Activated CD4-positive, alpha-beta T cell treated with anti-CD3 and anti-CD28 coated beads for 4 hours (primary cell): ENCODE measurements at regions not wholly inside any gene's neighbourhood (a gene's known extent, or its start where the extent isn't known, plus 50 kb on each side); places are given as distances from the start of the nearest gene placed in this dataset.
"Not testable (repeated sequence)": the region's sequence is repeated elsewhere in the genome, so short reads cannot be mapped to it uniquely, and the experiment has no call there.

Experiments
- DNase-seq, 2 donors: peaks; one replicate each; pipeline ENCODE4 v3.0.0-alpha.2; 2020

GRCh38 chr9:65416948-65417347, 131.9 kb upstream of the FOXD4L5 start:
- DNase-seq: not testable (repeated sequence)

DNA sequence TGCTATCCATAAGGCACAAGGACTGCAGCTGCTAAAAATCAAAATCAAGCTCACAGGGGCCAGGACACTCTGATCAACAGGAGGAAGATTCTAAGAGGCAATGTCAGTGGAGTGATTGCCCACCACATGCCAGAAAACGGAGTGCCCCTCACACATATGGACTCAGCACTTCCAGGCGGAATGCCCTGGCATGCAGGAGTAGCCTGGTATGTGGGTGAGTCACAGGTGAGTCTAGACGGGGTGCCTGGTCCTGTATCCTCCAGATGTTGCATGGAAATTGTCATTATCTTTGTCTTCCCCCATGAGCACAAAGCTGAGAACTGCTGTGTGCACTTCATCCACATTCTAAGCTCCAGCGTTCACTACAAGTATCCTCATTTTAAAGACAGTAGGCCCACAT, 129.2 kb upstream of the FOXD4L5 start:
- DNase-seq: not testable (repeated sequence)

DNA sequence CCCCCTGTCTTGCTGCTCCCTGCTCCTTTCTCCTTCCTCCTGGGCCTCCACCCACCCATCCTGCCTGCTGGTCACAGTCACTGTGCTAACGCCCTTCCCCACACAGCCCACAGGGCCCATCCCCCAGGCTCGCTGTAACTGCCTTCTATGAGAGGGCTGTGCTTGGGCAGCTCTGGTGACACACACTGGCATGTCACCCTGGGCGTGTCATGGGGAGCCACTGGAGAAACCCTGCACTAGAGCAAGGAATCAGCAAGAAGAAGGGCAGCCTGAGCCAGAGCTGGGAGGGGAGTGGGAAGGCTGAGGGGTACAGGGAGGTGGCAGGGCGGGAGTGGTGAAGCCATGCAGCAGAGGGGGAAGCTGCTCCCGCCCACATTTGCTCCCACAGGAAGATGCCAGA, 128.4 kb upstream of the FOXD4L5 start:
- DNase-seq: not testable (repeated sequence)

DNA sequence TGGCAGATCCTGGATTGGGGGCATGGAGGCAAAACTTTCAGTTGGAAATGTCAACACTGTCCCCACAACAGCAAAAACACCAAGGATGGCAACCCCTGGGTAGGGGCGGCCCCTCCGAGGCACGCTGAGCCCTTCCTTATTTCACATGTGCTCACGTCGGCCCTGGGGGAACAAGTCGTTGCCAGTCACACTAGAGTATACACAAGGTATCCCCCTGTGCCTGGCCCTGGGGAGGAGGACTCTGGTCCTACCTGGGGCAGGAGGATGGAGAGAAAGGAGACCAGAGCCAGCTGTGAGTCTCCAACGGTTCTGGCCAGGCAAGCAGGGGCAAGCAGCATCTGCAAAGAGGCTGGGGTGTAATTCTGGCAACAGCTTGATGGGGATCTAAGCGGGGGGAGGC, 126.9 kb upstream of the FOXD4L5 start:
- no peak for DNase-seq

DNA sequence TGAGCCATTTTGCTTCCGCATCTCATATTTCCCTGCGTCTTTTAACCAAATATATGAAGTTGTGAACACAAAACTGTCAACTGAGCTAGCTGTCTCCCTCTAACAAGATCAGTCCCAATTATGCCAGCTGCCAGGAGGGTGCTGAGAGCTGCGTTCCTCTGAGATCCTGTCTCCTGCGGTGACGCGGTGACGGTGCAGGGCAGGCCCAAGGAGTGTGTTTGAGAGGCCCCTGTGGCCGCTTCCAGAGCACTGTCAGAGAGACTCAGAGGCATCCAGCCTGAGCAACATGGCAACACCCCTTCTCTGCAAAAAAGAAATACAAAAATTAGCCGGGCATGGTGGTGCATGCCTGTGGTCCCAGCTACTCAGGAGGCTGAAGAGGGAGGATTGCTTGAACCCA, 126.3 kb upstream of the FOXD4L5 start:
- no peak for DNase-seq

DNA sequence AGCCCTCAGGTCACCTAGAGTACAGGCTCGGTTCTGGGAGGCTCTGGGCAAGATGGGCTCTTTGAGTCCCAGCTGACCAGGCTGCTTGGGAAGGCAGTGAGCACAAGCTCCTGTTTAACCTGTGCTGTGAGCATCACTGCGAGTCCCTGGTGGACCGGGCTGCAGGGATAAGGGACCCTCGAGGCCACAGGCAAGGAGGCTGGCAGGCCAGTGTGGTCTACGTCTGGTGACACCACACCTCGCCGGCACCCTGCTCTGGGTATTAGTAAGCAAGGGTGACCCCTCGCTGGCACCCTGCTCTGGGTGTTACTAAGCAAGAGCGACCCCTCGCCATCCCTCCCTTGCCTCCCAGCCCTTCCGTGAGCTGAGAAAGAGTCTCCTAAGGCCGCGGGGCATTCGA, 125.9 kb upstream of the FOXD4L5 start:
- DNase-seq: no peak

- no peak for DNase-seq
Observed at GRCh38 chr9:65409471-65409980, 124.5 kb upstream of the FOXD4L5 start.

- not testable (repeated sequence) for DNase-seq
Observed at GRCh38 chr9:65408806-65409205, 123.8 kb upstream of the FOXD4L5 start.

DNA sequence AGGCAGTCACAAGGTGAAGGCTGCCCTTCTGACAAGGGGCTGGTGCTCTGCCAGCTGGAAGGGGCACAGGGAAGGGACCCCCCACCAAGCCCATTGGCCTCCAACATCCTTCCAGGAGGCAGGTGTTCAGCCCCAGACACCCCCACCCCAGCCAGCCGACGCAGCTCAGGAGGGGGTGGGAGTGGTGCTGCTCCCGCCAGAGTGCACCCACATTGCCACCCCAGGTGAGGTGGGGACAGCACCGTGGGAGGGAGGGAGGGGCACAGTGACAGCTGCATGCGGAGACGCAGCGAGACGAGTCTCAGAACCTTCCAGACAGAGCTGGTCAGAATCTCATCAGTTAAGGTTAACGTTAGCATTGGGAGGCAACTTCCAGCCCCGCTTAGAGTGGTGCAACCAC, 121.6 kb upstream of the FOXD4L5 start:
- not testable (repeated sequence) for DNase-seq

DNA sequence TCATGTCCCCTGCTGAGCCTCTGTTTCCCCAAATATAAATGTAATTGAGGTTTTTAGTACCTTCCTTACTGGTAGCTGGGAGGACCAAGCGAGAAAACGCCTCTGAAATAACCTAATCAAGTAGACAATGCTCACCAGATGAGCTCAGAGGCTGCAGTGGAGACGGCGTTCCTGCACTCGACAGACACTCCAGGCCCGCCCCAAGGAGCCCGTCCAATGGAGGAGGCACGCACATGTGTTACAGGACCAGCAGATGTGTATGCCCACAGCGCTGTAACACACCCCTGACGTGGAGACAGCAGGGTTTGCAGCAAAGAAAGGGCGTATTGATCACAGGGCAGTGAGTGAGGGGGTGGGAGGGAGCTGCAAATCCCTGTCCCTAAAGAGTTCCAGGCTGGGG, 120.8 kb upstream of the FOXD4L5 start:
- DNase-seq: not testable (repeated sequence)

DNA sequence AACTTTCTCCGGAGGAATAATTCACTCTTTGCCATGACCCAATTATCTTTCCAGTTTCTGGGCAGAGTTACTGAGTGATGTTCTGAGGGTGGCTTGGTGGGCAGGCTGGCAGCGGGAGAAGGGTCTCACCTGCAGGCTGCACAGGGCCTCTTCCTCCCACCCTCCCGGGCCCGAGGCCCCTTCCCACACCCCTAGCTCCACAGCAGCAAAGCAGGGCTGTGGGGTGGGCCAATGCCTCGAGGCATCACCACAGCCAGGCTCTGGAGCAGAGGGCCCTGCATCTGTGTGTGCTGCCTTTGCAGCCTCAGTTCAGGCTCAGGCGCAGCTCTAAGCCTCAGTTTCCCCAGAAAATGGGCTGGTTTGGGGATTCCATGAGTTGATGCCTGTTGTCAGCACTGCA, 120.2 kb upstream of the FOXD4L5 start:
- DNase-seq: no peak

DNA sequence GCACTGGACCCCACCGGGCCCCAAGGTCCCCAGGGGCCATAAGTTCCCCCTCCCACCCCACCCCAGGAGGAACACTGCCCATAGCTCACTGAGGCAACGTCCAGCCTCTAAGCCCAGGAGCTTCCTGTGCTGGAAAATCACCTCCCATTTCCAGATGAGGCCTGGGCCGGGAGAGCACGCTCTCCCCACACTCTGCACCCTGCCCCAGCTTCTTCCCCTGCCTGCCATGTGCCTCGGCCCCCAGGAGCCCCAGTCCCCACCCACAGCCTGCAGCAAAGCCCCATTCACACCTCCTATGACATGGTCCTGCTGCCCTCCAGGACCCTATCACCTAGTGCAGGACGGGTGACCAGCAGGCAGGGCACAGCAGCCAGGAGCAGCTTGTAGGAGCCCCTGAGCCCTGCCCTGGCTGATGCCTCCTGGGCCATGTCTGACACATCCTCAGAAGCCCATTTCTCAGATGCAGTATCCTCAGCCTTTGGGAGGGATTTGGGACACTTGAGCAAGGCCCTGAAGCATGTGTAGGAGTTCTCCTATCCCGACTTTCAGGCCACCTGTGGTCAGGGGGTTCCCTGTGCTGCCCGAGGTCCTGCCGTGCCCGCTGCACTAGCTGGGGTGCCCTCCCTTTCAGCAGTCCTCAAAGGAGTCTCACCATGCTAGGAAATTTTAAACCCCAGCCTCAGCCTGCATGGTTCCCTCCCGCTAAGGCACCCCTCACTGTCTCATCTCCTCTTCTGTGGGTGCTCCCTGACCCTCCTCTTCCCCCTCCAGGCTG, 119.4 kb upstream of the FOXD4L5 start:
- no peak for DNase-seq

DNA sequence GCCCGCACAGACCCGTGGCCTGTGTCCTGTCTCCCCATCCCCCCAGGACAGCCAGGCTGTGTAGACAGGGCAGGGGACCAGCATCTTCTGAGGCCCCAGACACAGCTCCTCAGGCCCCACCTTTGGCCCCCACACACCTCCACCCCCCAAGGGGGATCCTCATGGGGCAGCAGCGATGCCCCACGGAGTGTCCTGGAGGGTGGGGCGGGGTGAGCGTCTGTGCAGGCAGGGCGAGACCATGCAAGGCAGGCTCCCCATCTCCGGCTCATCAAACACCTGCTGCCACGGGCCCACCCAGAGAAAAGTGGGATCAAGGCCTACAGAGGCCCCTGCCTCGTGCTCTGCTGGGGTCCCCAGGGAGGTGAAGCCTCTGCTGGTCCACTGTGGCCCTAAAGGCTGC, 118.7 kb upstream of the FOXD4L5 start:
- DNase-seq: no peak

- not testable (repeated sequence) for DNase-seq
Observed at GRCh38 chr9:65403072-65403471, 118.1 kb upstream of the FOXD4L5 start.

- not testable (repeated sequence) for DNase-seq
Observed at GRCh38 chr9:65402206-65402870, 117.3 kb upstream of the FOXD4L5 start.

DNA sequence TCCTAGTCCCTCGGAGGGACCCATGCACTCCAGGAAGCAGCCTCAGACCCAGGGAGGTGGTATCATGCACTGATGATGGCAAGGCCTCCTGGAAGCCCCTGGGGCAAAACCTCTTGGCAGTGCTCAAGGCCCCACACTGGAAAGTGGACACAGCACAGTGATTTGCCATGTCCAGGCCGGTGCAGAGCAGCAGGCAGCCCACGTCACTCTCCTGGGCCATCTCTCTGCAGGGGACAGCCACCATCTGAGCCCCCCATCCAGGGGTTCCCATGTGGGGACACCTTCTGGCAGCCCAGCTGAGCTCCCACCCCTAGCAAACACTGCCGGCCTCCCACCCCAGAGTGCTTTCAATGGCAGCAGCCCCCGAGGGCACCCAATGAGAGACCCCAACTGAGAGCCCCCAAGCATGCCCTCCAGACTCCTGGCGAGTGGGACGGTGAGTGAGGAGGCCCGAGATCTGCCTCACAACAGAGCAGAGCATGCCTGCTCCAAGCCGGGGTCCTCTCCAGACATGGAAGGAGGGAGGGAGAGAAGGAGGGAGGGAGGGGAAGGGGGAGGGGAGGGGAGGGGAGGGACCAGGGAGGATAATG, 116.5 kb upstream of the FOXD4L5 start:
- DNase-seq: not testable (repeated sequence)

DNA sequence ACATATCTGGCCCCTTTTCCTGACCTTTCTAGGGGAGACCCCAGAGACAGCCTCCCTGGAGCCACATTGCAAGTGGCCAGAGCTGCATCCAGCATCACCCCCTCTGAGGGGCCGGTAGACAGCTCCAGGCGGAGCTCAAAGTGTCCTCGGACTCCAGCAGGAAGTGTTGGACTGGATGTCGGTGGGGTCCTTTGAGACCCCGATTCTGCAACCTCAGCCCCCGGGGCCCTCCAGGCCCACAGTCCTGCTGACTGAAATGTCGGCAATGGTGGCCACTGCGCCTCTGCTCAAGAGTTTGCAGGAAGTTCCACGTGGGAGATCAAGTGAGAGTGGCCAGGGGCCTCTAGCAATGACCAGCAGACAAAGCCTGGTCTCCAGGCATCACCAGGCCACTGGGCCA, 115.9 kb upstream of the FOXD4L5 start:
- DNase-seq: no peak

DNA sequence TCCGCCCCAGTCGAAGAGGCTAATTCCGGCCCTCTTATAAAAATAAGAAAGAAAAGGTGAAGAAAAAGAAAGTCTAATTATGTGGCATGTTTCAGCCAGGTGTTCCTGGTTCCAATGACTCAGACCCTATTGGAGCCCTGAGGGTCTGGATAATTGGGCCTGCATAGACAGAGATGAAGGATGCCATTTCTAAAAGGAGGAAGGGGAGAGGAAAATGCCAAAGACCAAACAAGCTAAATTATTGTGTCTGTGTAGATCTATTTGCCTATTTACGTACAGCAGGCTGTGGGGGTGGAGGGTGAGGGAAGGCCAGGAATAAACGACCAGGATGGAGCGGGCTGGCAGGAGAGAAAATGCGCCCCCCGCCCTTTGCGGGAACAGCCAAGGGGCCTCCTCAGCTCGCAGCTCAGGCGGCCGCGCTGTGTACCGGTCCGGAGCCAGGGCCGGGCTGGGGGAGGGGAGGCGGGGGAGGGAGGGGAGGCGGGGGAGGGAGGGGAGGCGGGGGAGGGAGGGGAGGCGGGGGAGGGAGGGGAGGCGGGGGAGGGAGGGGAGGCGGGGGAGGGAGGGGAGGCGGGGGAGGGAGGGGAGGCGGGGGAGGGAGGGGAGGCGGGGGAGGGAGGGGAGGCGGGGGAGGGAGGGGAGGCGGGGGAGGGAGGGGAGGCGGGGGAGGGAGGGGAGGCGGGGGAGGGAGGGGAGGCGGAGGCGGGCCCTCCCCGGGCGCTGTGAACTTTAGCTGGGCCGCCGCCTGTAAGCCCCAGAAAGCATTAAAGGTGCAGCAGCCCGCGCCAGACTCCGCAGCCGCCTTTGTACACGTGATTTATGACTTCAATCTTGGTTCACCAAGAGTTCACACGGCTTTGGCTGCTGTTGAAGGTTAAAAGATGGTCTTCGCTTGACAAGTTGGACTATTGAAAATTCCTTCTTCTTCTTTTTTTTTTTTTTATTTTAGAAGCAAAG, 113.0 kb upstream of the FOXD4L5 start:
- not testable (repeated sequence) for DNase-seq

GRCh38 chr9:65397226-65397625, 112.2 kb upstream of the FOXD4L5 start:
- not testable (repeated sequence) for DNase-seq

GRCh38 chr9:65396601-65397000, 111.6 kb upstream of the FOXD4L5 start:
- not testable (repeated sequence) for DNase-seq

GRCh38 chr9:65395789-65396188, 110.8 kb upstream of the FOXD4L5 start:
- not testable (repeated sequence) for DNase-seq

DNA sequence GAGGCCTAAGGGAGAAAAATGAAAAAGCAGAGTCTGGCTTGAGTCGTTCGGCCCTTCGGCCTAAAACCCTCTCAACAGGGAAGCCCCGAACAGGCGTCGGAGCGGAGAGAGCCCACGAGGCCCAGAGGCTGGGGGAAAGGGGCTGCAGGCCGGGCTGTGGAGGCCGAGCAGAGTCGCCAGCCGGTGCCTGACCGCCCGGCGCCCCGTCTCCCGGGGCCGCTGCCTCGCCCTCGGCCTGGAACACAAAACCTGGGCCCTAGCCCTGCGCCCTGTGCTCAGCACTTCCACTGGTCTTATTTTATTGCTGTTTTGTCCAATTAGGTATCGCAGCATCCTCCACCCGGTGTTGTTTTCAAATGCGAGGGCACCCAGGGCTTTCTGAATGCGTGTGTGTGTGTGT, 110.1 kb upstream of the FOXD4L5 start:
- DNase-seq: not testable (repeated sequence)
